ENCODE measurements at regions not wholly inside any gene's neighbourhood (a gene's known extent, or its start where the extent isn't known, plus 50 kb on each side); places are given as distances from the start of the nearest gene placed in this dataset.

- H3K9me3 ChIP-seq = no peaks in the 10 kb centered on the region
- no peaks in the 10 kb centered on the region for H3K36me3 ChIP-seq
- H3K4me1 ChIP-seq = no peaks in the 10 kb centered on the region
- H3K27ac ChIP-seq = no peak overlapping the region
- no peak for TF ChIP-seq CTCF (IDR thresholded peaks at IDR 0.05)
- no peaks in the 10 kb centered on the region for H3K27me3 ChIP-seq
- no peak for ATAC-seq
- intact Hi-C loops (cut with DNase I) = no loop called here
- DNase-seq = no peak
- H3K4me3 ChIP-seq = no peak overlapping the region
These were observed 285.1 kb upstream of the ADARB2 start for GRCh38 chr10:2022401-2022800.

- DNase-seq = no peak
- Histone ChIP-seq H3K4me1 (no peaks in the 10 kb centered on the region), H3K36me3 (no peaks in the 10 kb centered on the region), H3K27me3 (no peaks in the 10 kb centered on the region), H3K27ac (no peak overlapping the region), H3K9me3 (no peaks in the 10 kb centered on the region), H3K4me3 (no peak overlapping the region)
- TF ChIP-seq CTCF (IDR thresholded peaks at IDR 0.05) = no peak
- intact Hi-C loops (cut with DNase I) = no loop called here
- no peak for ATAC-seq
These were observed 283.5 kb upstream of the ADARB2 start for GRCh38 chr10:2020836-2021235.

- Histone ChIP-seq H3K4me3 (no peak overlapping the region), H3K9me3 (no peaks in the 10 kb centered on the region), H3K4me1 (no peaks in the 10 kb centered on the region), H3K27ac (no peak overlapping the region), H3K36me3 (no peaks in the 10 kb centered on the region), H3K27me3 (no peaks in the 10 kb centered on the region)
- intact Hi-C loops (cut with DNase I) = no loop called here
- DNase-seq (no peak), ATAC-seq (no peak)
- no peak for TF ChIP-seq CTCF (IDR thresholded peaks at IDR 0.05)
These were observed 282.5 kb upstream of the ADARB2 start for GRCh38 chr10:2019803-2020202.

- intact Hi-C loops (cut with DNase I) = no loop called here
- no peak overlapping the region for H3K4me3 ChIP-seq
- no peaks in the 10 kb centered on the region for H3K9me3 ChIP-seq
- H3K4me1 ChIP-seq = no peaks in the 10 kb centered on the region
- H3K27ac ChIP-seq = no peak overlapping the region
- no peaks in the 10 kb centered on the region for H3K27me3 ChIP-seq
- ATAC-seq (no peak), DNase-seq (no peak)
- no peaks in the 10 kb centered on the region for H3K36me3 ChIP-seq
- TF ChIP-seq CTCF (IDR thresholded peaks at IDR 0.05) = no peak
These were observed 282.0 kb upstream of the ADARB2 start for GRCh38 chr10:2019281-2019680.

GRCh38 chr10:2014541-2014940 lies 277.2 kb upstream of the ADARB2 start:
- intact Hi-C loops (cut with DNase I) = no loop called here
- no peaks in the 10 kb centered on the region for H3K9me3 ChIP-seq
- H3K4me1 ChIP-seq = no peaks in the 10 kb centered on the region
- H3K36me3 ChIP-seq = no peaks in the 10 kb centered on the region
- H3K27me3 ChIP-seq = no peaks in the 10 kb centered on the region
- ATAC-seq = no peak
- DNase-seq = no peak
- no peak for TF ChIP-seq CTCF (IDR thresholded peaks at IDR 0.05)
- H3K27ac ChIP-seq = no peak overlapping the region
- H3K4me3 ChIP-seq = no peak overlapping the region
